Suprapubic skin (tissue), 4 donors: ENCODE measurements at regions not wholly inside any gene's neighbourhood (a gene's known extent, or its start where the extent isn't known, plus 50 kb on each side); places are given as distances from the start of the nearest gene placed in this dataset.

ENCODE experiments used
- DNase-seq, 2 donors: peaks; one replicate each; pipeline ENCODE4 v3.0.0-alpha.2; 2019; ENCODE audit warnings: low spot score in 2 of 2
- H3K27ac ChIP-seq: fragments of 200-600 bp; sonication (generic); one replicate; pipeline ENCODE4 v1.5.1; 2019
- H3K27me3 ChIP-seq: fragments of 200-600 bp; sonication (generic); one replicate; pipeline ENCODE4 v1.5.1; 2019
- H3K36me3 ChIP-seq: fragments of 200-600 bp; sonication (generic); one replicate; pipeline ENCODE4 v1.5.1; 2019
- H3K4me1 ChIP-seq: fragments of 200-600 bp; sonication (generic); one replicate; pipeline ENCODE4 v1.5.1; 2019
- H3K4me3 ChIP-seq: fragments of 200-600 bp; sonication (generic); one replicate; pipeline ENCODE4 v1.5.1; 2019; ENCODE audit warnings: mild to moderate bottlenecking
- H3K9me3 ChIP-seq: fragments of 200-600 bp; sonication (generic); one replicate; pipeline ENCODE4 v1.5.1; 2019
- CTCF ChIP-seq, 2 donors: fragments of 200-600 bp in 1 of 2; fragments of 450-650 bp in 1 of 2; sonication (generic) in 1 of 2; IDR thresholded peaks; one replicate each; pipeline ENCODE4 v1.5.1; 2016 to 2019; ENCODE audit warnings: antibody characterized with exemption in 2 of 2, mild to moderate bottlenecking in 1 of 2, moderate library complexity in 1 of 2
- EP300 ChIP-seq: sonication (generic); formaldehyde crosslinking; IDR thresholded peaks from one replicate; pipeline ENCODE4 v1.6.1; 2017; ENCODE audit warnings: antibody characterized with exemption
- POLR2A ChIP-seq, 2 donors: fragments of 450-650 bp; IDR thresholded peaks; one replicate each; pipeline ENCODE4 v1.6.1; 2017; ENCODE audit warnings: antibody characterized with exemption in 2 of 2, mild to moderate bottlenecking in 2 of 2, moderate library complexity in 2 of 2
- POLR2AphosphoS5 ChIP-seq, 3 donors: sonication (generic); formaldehyde crosslinking; IDR thresholded peaks; one replicate each; pipeline ENCODE4 v1.6.1; 2017; ENCODE audit warnings: antibody characterized with exemption in 3 of 3
- WGBS: methylation state at CpG from one replicate; pipeline ENCODE4 v1.1.5; 2018; 5-methylcytosine and 5-hydroxymethylcytosine counted together

GRCh38 chr12:17763366-17763765 lies 326.6 kb downstream of the RERGL start:
- Histone ChIP-seq H3K27ac (no peak overlapping the region), H3K27me3 (no peaks in the 10 kb centered on the region), H3K36me3 (no peaks in the 10 kb centered on the region), H3K4me1 (no peaks in the 10 kb centered on the region), H3K4me3 (no peak overlapping the region), H3K9me3 (peaks cover 10% of the 10 kb centered on the region)
- no peak for DNase-seq
- WGBS: 87% methylated on average over 4 of the region's 4 CpGs
- no peak for TF ChIP-seq CTCF (IDR thresholded peaks at IDR 0.05)
- TF ChIP-seq EP300: no peak
- TF ChIP-seq POLR2A (IDR thresholded peaks at IDR 0.05): no peak

GRCh38 chr12:17759982-17760381 lies 330.0 kb downstream of the RERGL start:
- peaks cover 19% of the 10 kb centered on the region for H3K9me3 ChIP-seq
- TF ChIP-seq POLR2AphosphoS5 (IDR thresholded peaks at IDR 0.05): no peak
- no peak for TF ChIP-seq POLR2A (IDR thresholded peaks at IDR 0.05)
- no peak for TF ChIP-seq CTCF (IDR thresholded peaks at IDR 0.05)
- no peak for TF ChIP-seq EP300
- WGBS: 82% methylated on average over 7 of the region's 8 CpGs
- no peak overlapping the region for H3K4me3 ChIP-seq
- DNase-seq: no peak
- no peaks in the 10 kb centered on the region for H3K36me3 ChIP-seq
- H3K27ac ChIP-seq: no peak overlapping the region
- no peaks in the 10 kb centered on the region for H3K4me1 ChIP-seq
- no peaks in the 10 kb centered on the region for H3K27me3 ChIP-seq
